Duodenal mucosa (tissue), 2 donors: ENCODE measurements at regions not wholly inside any gene's neighbourhood (a gene's known extent, or its start where the extent isn't known, plus 50 kb on each side); places are given as distances from the start of the nearest gene placed in this dataset.
A peak's percentile ranks its signal among the peaks of the same experiment; 100 is the strongest.

Experiments used
- H3K27ac ChIP-seq: one replicate; pipeline ENCODE4 v1.7.0; 2013; ENCODE audit warnings: low read depth, low read length
- H3K27me3 ChIP-seq, 2 donors: one replicate each; pipeline ENCODE4 v1.7.0; 2013; ENCODE audit warnings: low read length in 2 of 2, control low read depth in 1 of 2; ENCODE audit not compliant: insufficient read depth in 2 of 2, control insufficient read depth in 1 of 2
- H3K36me3 ChIP-seq, 2 donors: one replicate each; pipeline ENCODE4 v1.7.0; 2013; ENCODE audit warnings: low read length in 2 of 2, control low read depth in 1 of 2; ENCODE audit not compliant: insufficient read depth in 2 of 2, control insufficient read depth in 1 of 2
- H3K4me1 ChIP-seq, 2 donors: one replicate each; pipeline ENCODE4 v1.7.0; 2013; ENCODE audit warnings: low read length in 2 of 2, control low read depth in 1 of 2; ENCODE audit not compliant: insufficient read depth in 2 of 2, control insufficient read depth in 1 of 2
- H3K4me3 ChIP-seq, 2 donors: one replicate each; pipeline ENCODE4 v1.7.0; 2013; ENCODE audit warnings: low read length in 2 of 2, low read depth in 1 of 2
- H3K9ac ChIP-seq, 2 donors: one replicate each; pipeline ENCODE4 v1.7.0; 2013; ENCODE audit warnings: low read length in 2 of 2, low read depth in 1 of 2
- H3K9me3 ChIP-seq, 2 donors: one replicate each; pipeline ENCODE4 v1.7.0; 2013; ENCODE audit warnings: low read length in 2 of 2, control low read depth in 1 of 2; ENCODE audit not compliant: control insufficient read depth in 1 of 2

- no peak overlapping the region for H3K4me3 ChIP-seq
- no peak overlapping the region for H3K9ac ChIP-seq
- no peaks in the 10 kb centered on the region for H3K36me3 ChIP-seq
- H3K4me1 ChIP-seq, result no peaks in the 10 kb centered on the region
- H3K9me3 ChIP-seq, result peaks cover 0 to 4% of the 10 kb centered on the region in 2 donors
- H3K27ac ChIP-seq, result no peak overlapping the region
- H3K27me3 ChIP-seq, result no peaks in the 10 kb centered on the region
Measured at GRCh38 chr13:95367309-95367843, 66.1 kb upstream of the ABCC4 start.

DNA sequence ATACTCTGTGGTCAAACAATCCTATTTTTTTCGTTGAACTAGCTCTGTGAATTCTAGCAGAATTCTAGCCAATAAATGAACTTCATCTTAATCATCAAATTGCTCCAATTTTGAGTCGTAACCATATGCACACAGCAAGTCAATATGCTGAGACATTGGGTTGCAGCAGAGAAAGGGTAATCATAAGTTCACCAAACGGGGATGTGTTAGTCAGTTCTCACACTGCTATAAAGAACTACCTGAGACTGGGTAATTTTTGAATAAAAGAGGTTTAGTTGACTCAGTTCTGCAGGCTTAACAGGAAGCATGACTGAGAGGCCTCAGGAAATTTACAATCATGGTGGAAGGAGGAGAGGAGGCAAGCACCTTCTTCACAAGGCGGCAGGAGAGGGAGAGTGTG, 67.7 kb upstream of the ABCC4 start:
- no peaks in the 10 kb centered on the region for H3K27me3 ChIP-seq
- no peak overlapping the region for H3K4me3 ChIP-seq
- no peak overlapping the region for H3K27ac ChIP-seq
- H3K4me1 ChIP-seq, result no peaks in the 10 kb centered on the region
- H3K9me3 ChIP-seq, result no peaks in the 10 kb centered on the region
- H3K36me3 ChIP-seq, result no peaks in the 10 kb centered on the region
- H3K9ac ChIP-seq, result no peak overlapping the region

DNA sequence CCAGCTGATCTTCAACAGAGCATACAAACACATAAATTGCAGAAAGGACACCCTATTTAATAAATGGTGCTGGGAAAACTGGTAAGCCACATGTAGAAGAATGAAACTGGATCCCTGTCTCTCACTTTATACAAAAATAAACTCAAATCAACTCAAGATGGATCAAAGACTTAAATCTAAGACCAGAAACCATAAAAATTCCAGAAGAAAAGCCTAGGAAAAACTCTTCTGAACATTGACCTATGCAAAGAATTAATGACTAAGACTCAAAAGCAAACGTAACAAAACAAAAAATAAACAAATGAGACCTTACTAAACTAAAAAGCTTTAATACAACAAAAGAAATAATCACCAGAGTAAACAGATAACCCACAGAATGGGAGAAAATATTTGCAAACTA, 74.5 kb upstream of the ABCC4 start:
- H3K36me3 ChIP-seq, result no peaks in the 10 kb centered on the region
- H3K27me3 ChIP-seq, result no peaks in the 10 kb centered on the region
- H3K9ac ChIP-seq, result no peak overlapping the region
- peaks cover 0 to 4% of the 10 kb centered on the region in 2 donors for H3K4me1 ChIP-seq
- no peak overlapping the region for H3K4me3 ChIP-seq
- no peak overlapping the region for H3K27ac ChIP-seq
- H3K9me3 ChIP-seq, result no peaks in the 10 kb centered on the region

DNA sequence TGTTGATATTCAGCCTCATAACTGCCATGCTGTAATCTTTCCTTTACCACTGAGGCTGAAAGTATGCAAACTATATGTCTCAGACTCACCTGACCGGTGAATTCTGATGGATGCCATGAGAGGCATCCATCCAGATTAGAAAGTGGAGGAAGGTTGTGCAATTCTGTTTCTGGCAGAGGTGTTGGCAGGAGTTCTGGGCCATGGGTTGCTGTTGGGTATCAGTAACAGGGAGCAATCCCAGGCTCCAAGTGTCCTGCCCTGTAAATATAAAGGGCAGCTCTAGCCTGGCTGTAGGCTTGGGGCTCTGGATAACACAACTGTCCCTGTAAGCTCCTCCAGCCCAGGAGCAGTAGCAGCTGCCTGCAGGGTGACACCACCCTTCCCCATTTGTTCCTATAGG, 77.4 kb upstream of the ABCC4 start:
- peaks cover 0 to 4% of the 10 kb centered on the region in 2 donors for H3K4me1 ChIP-seq
- no peak overlapping the region for H3K4me3 ChIP-seq
- H3K9me3 ChIP-seq, result no peaks in the 10 kb centered on the region
- no peaks in the 10 kb centered on the region for H3K36me3 ChIP-seq
- H3K27ac ChIP-seq, result no peak overlapping the region
- H3K9ac ChIP-seq, result no peak overlapping the region
- no peaks in the 10 kb centered on the region for H3K27me3 ChIP-seq

DNA sequence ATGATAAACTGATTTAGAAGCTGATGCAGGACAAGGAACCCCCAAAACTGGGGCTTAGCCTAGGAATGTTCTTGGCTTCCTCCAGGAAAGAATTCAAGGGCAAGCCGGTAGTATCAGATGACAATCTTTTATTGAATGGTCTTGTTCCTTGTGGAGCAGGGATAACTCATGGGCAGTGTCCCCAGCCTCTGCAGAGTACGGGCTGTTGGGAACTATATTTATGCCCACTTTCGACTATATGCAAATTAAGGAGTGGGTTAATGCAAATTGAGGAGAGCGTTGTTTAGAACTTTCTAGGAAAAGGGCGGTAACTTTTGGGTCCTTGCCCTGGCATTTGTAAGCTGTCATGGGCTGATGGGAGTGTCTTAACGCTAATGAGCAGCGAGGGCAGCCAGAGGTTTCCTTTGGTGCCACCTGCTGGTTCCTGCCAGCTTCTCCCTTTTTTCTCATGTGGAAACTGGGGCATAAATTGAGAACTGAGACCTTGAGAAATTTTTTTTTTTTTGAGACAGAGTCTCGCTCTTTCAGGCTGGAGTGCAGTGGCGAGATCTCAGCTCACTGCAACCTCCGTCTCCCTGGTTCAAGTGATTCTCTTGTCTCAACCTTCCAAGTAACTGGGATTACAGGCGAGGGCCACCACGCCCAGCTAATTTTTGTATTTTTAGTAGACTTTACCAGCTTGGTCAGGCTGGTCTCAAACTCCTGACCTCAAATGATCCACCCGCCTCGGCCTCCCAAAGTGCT, 79.4 kb upstream of the ABCC4 start:
- no peaks in the 10 kb centered on the region for H3K36me3 ChIP-seq
- peak overlapping the region in 1 of 2 donors; percentile 37 for H3K4me3 ChIP-seq
- H3K9me3 ChIP-seq, result no peaks in the 10 kb centered on the region
- H3K27me3 ChIP-seq, result no peaks in the 10 kb centered on the region
- no peak overlapping the region for H3K9ac ChIP-seq
- H3K27ac ChIP-seq, result no peak overlapping the region
- H3K4me1 ChIP-seq, result peaks cover 0 to 4% of the 10 kb centered on the region in 2 donors

- Histone ChIP-seq H3K9ac (no peak overlapping the region), H3K4me3 (no peak overlapping the region), H3K9me3 (no peaks in the 10 kb centered on the region), H3K27ac (no peak overlapping the region), H3K27me3 (no peaks in the 10 kb centered on the region), H3K4me1 (peaks cover 0 to 4% of the 10 kb centered on the region in 2 donors), H3K36me3 (no peaks in the 10 kb centered on the region)
Measured at GRCh38 chr13:95381212-95381527, 79.9 kb upstream of the ABCC4 start.

DNA sequence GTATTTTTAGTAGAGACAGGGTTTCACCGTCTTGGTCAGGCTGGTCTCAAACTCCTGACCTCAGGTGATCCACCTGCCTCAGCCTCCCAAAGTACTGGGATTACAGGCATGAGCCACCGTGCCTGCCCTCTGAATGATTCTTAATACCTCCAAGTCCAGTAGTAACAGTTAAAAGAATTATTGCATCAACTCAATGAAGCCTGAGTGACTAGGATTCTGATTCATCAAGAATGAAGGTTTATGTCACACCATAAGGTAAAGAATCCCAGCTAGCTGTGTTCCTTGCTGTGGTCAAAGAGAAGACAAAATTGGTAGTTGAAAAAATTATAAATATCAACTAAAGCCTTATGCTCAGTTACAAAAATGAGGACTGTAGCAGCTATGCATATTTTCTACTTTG, 81.2 kb upstream of the ABCC4 start:
- Histone ChIP-seq H3K4me1 (peaks cover 0 to 4% of the 10 kb centered on the region in 2 donors), H3K27me3 (no peaks in the 10 kb centered on the region), H3K27ac (no peak overlapping the region), H3K36me3 (no peaks in the 10 kb centered on the region), H3K9me3 (no peaks in the 10 kb centered on the region), H3K9ac (no peak overlapping the region), H3K4me3 (no peak overlapping the region)

DNA sequence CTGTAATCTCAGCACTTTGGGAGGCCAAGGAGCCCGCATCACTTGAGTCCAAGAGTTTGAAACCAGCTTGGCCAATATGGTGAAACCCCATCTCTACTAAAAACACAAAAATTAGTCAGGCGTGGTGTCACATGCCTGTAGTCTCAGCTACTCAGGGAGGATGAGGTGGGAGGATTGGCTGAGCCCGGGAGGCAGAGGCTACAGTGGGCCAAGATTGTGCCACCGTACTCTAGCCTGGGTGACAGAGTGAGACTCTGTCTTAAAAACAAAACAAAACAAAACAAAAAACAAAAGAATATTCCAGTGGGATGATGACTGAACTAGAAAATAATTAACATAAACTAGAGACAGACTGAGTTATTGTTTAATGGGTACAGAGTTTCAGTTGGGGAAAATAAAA, 81.7 kb upstream of the ABCC4 start:
- no peaks in the 10 kb centered on the region for H3K27me3 ChIP-seq

DNA sequence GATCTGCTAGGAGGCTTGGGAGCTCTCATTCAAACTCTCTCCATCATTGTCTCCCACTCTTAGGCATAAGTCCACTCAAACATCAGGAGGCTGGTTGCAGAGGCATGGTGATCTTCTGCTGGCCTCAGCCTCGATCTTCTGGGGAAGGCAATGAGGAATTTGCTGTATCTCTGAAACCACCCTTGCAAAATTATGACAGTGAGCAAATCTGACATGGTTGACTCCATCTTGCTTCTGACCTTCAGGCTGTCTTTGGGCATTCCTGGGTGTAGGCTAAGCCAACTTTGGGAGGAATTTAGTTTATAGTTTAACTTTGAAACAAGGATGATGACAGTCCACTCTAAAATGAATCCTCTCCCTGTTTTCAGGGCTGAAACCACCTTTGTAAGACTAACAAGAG, 84.1 kb upstream of the ABCC4 start:
- peaks cover 0 to 3% of the 10 kb centered on the region in 2 donors for H3K4me1 ChIP-seq
- no peaks in the 10 kb centered on the region for H3K27me3 ChIP-seq
- H3K9me3 ChIP-seq, result no peaks in the 10 kb centered on the region
- H3K36me3 ChIP-seq, result no peaks in the 10 kb centered on the region
- H3K27ac ChIP-seq, result no peak overlapping the region
- no peak overlapping the region for H3K4me3 ChIP-seq
- no peak overlapping the region for H3K9ac ChIP-seq

More for the DNA sequence above, 81.7 kb upstream of the ABCC4 start:
- H3K27ac ChIP-seq, result no peak overlapping the region
- H3K9me3 ChIP-seq, result no peaks in the 10 kb centered on the region
- H3K4me1 ChIP-seq, result peaks cover 0 to 4% of the 10 kb centered on the region in 2 donors
- no peaks in the 10 kb centered on the region for H3K36me3 ChIP-seq
- no peak overlapping the region for H3K4me3 ChIP-seq
- H3K9ac ChIP-seq, result no peak overlapping the region

DNA sequence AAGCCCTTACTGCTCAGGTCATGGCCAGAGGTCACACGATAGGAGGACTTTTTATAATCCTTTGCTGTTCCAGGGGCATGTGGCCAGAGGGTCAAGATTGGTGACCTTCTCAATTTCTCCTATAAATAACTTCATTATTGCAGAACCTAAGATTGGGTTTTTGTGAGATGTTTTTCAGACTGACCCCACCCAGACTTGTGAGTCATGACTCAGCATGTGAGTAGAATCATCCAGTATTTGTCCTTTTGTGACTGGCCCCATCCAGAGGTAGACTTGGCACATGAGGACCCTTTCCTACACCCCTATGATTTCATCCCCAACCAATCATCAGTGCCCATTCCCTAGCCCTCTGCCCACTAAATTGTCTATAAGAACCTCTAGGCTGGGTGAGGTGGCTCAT, 84.5 kb upstream of the ABCC4 start:
- H3K36me3 ChIP-seq, result no peaks in the 10 kb centered on the region
- no peaks in the 10 kb centered on the region for H3K9me3 ChIP-seq
- no peaks in the 10 kb centered on the region for H3K4me1 ChIP-seq
- H3K27me3 ChIP-seq, result peaks cover 0 to 3% of the 10 kb centered on the region in 2 donors
- H3K9ac ChIP-seq, result no peak overlapping the region
- H3K4me3 ChIP-seq, result no peak overlapping the region
- no peak overlapping the region for H3K27ac ChIP-seq
